ENCODE measurements at regions not wholly inside any gene's neighbourhood (a gene's known extent, or its start where the extent isn't known, plus 50 kb on each side); places are given as distances from the start of the nearest gene placed in this dataset.

- H3K36me3 ChIP-seq: no peaks in the 10 kb centered on the region
- H3K4me3 ChIP-seq (ENCODE audit: low read depth, low read length): no peak overlapping the region
- H3K4me1 ChIP-seq: no peaks in the 10 kb centered on the region; the same call in 1 of the 2 replicates
- H3K27me3 ChIP-seq: no peaks in the 10 kb centered on the region
- no peak for DNase-seq
- peak; percentile 58 for TF ChIP-seq CTCF (IDR thresholded peaks at IDR 0.05; ENCODE audit: low read depth, low read length)
- H3K9me3 ChIP-seq: no peaks in the 10 kb centered on the region
These were observed 612.9 kb downstream of the BNC2 start for GRCh38 chr9:16257604-16258003.

- H3K4me3 ChIP-seq (ENCODE audit: low read depth, low read length): no peak overlapping the region
- H3K9me3 ChIP-seq: no peaks in the 10 kb centered on the region
- no peaks in the 10 kb centered on the region for H3K36me3 ChIP-seq
- TF ChIP-seq CTCF (IDR thresholded peaks at IDR 0.05; ENCODE audit: low read depth, low read length): no peak
- H3K27me3 ChIP-seq: no peaks in the 10 kb centered on the region
- no peaks in the 10 kb centered on the region; the same call in 1 of the 2 replicates for H3K4me1 ChIP-seq
- DNase-seq: no peak
These were observed 612.3 kb downstream of the BNC2 start for GRCh38 chr9:16258191-16258590.

GRCh38 chr9:16258708-16259107 lies 611.8 kb downstream of the BNC2 start:
- no peak for DNase-seq
- no peaks in the 10 kb centered on the region for H3K27me3 ChIP-seq
- TF ChIP-seq CTCF (IDR thresholded peaks at IDR 0.05; ENCODE audit: low read depth, low read length): no peak

GRCh38 chr9:16262477-16263261 lies 607.8 kb downstream of the BNC2 start:
- H3K4me3 ChIP-seq (ENCODE audit: low read depth, low read length): no peak overlapping the region
- DNase-seq: no peak
- H3K36me3 ChIP-seq: no peaks in the 10 kb centered on the region
- no peaks in the 10 kb centered on the region for H3K4me1 ChIP-seq
- H3K9me3 ChIP-seq: no peaks in the 10 kb centered on the region
- H3K27me3 ChIP-seq: no peaks in the 10 kb centered on the region
- no peak for TF ChIP-seq CTCF (IDR thresholded peaks at IDR 0.05; ENCODE audit: low read depth, low read length)

More at GRCh38 chr9:16258708-16259107, 611.8 kb downstream of the BNC2 start:
- Histone ChIP-seq H3K4me3 (ENCODE audit: low read depth, low read length) (no peak overlapping the region), H3K36me3 (no peaks in the 10 kb centered on the region), H3K9me3 (no peaks in the 10 kb centered on the region), H3K4me1 (no peaks in the 10 kb centered on the region; the same call in 1 of the 2 replicates)

GRCh38 chr9:16265688-16266087 lies 604.8 kb downstream of the BNC2 start:
- Histone ChIP-seq H3K4me3 (ENCODE audit: low read depth, low read length) (no peak overlapping the region), H3K9me3 (no peaks in the 10 kb centered on the region), H3K36me3 (no peaks in the 10 kb centered on the region), H3K27me3 (no peaks in the 10 kb centered on the region), H3K4me1 (peaks cover 15% of the 10 kb centered on the region)
- TF ChIP-seq CTCF (IDR thresholded peaks at IDR 0.05; ENCODE audit: low read depth, low read length): no peak
- DNase-seq: no peak

- H3K9me3 ChIP-seq: no peaks in the 10 kb centered on the region
- H3K4me3 ChIP-seq (ENCODE audit: low read depth, low read length): peak overlapping the region; percentile 55
- no peaks in the 10 kb centered on the region for H3K36me3 ChIP-seq
- TF ChIP-seq CTCF (IDR thresholded peaks at IDR 0.05; ENCODE audit: low read depth, low read length): peak; percentile 85
- H3K27me3 ChIP-seq: no peaks in the 10 kb centered on the region
- peaks cover 15% of the 10 kb centered on the region for H3K4me1 ChIP-seq
- peak; percentile 35 for DNase-seq
These were observed 603.7 kb downstream of the BNC2 start for GRCh38 chr9:16266648-16267276.

All from BE2C (cell line).